H9 (cell line): ENCODE measurements at regions not wholly inside any gene's neighbourhood (a gene's known extent, or its start where the extent isn't known, plus 50 kb on each side); places are given as distances from the start of the nearest gene placed in this dataset.

Experiments
- DNase-seq: peaks from one replicate; pipeline ENCODE4 v3.0.0-alpha.2; 2017
- H2AFZ ChIP-seq: one replicate; pipeline ENCODE4 v1.6.1; 2013; ENCODE audit warnings: mild to moderate bottlenecking, low read length, control low read depth, moderate library complexity
- H2AK5ac ChIP-seq: 2 replicates; pipeline ENCODE4 v1.6.1; 2013; ENCODE audit warnings: low read length, control low read depth, mixed read lengths; ENCODE audit not compliant: insufficient read length
- H2BK120ac ChIP-seq: one replicate; pipeline ENCODE4 v1.6.1; 2013; ENCODE audit warnings: low read depth, mild to moderate bottlenecking, low read length, control low read depth, inconsistent platforms; ENCODE audit not compliant: poor library complexity, severe bottlenecking
- H2BK12ac ChIP-seq: 2 replicates; pipeline ENCODE4 v1.6.1; 2013; ENCODE audit warnings: low read length, control low read depth, mixed read lengths, low read depth; ENCODE audit not compliant: insufficient read length
- H2BK15ac ChIP-seq: 2 replicates; pipeline ENCODE4 v1.6.1; 2013; ENCODE audit warnings: low read depth, low read length, control low read depth
- H2BK20ac ChIP-seq: one replicate; pipeline ENCODE4 v1.6.1; 2013; ENCODE audit warnings: low read depth, mild to moderate bottlenecking, low read length, control low read depth, inconsistent platforms; ENCODE audit not compliant: poor library complexity, severe bottlenecking
- H2BK5ac ChIP-seq: 2 replicates; pipeline ENCODE4 v1.6.1; 2013; ENCODE audit warnings: low read length, control low read depth, mixed read lengths; ENCODE audit not compliant: insufficient read length
- H3K14ac ChIP-seq: 2 replicates; pipeline ENCODE4 v1.6.1; 2013; ENCODE audit warnings: low read length, control low read depth; ENCODE audit not compliant: insufficient read depth
- H3K18ac ChIP-seq: 2 replicates; pipeline ENCODE4 v1.6.1; 2013; ENCODE audit warnings: low read depth, mild to moderate bottlenecking, mixed read lengths, low read length, control low read depth; ENCODE audit not compliant: insufficient read length
- H3K23ac ChIP-seq: 2 replicates; pipeline ENCODE4 v1.6.1; 2013; ENCODE audit warnings: low read length, control low read depth, mixed read lengths, low read depth; ENCODE audit not compliant: insufficient read length
- H3K23me2 ChIP-seq: 2 replicates; pipeline ENCODE4 v1.6.1; 2013; ENCODE audit warnings: low read depth, mild to moderate bottlenecking, mixed read lengths, low read length, control low read depth; ENCODE audit not compliant: insufficient read length, poor library complexity, severe bottlenecking
- H3K27ac ChIP-seq: 2 replicates; pipeline ENCODE4 v1.5.1; 2013; ENCODE audit warnings: low read length, control low read depth, mixed read lengths, low read depth; ENCODE audit not compliant: insufficient read length
- H3K27me3 ChIP-seq: 2 replicates; pipeline ENCODE4 v1.6.1; 2013; ENCODE audit warnings: low read length, control low read depth, inconsistent platforms; ENCODE audit not compliant: insufficient read depth
- H3K4ac ChIP-seq: 2 replicates; pipeline ENCODE4 v1.6.1; 2013; ENCODE audit warnings: low read depth, mild to moderate bottlenecking, control low read depth, inconsistent platforms, low read length, moderate library complexity
- H3K4me1 ChIP-seq: 2 replicates; pipeline ENCODE4 v1.6.1; 2013; ENCODE audit warnings: low read length, control low read depth, inconsistent platforms; ENCODE audit not compliant: insufficient read depth
- H3K4me2 ChIP-seq: 2 replicates; pipeline ENCODE4 v1.6.1; 2013; ENCODE audit warnings: low read length, control low read depth, mixed read lengths; ENCODE audit not compliant: insufficient read length, insufficient read depth
- H3K56ac ChIP-seq: 2 replicates; pipeline ENCODE4 v1.6.1; 2013; ENCODE audit warnings: low read depth, mild to moderate bottlenecking, mixed read lengths, low read length, control low read depth; ENCODE audit not compliant: insufficient read length
- H3K79me1 ChIP-seq: 2 replicates; pipeline ENCODE4 v1.6.1; 2013; ENCODE audit warnings: low read depth, mild to moderate bottlenecking, moderate library complexity, low read length, control low read depth, inconsistent platforms; ENCODE audit not compliant: insufficient read depth, poor library complexity, severe bottlenecking
- H3K79me2 ChIP-seq: 2 replicates; pipeline ENCODE4 v1.6.1; 2013; ENCODE audit warnings: low read length, control low read depth, inconsistent platforms; ENCODE audit not compliant: insufficient read depth
- H3K9ac ChIP-seq: 2 replicates; pipeline ENCODE4 v1.6.1; 2013; ENCODE audit warnings: low read length, control low read depth, mixed read lengths; ENCODE audit not compliant: insufficient read length; ENCODE audit errors: extremely low read depth
- H3K9me3 ChIP-seq: one replicate; pipeline ENCODE4 v1.6.1; 2013; ENCODE audit warnings: low read depth, low read length, inconsistent platforms; ENCODE audit not compliant: control insufficient read depth
- H3T11ph ChIP-seq: one replicate; pipeline ENCODE4 v1.6.1; 2013; ENCODE audit warnings: mild to moderate bottlenecking, low read length, control low read depth, inconsistent platforms
- H4K20me1 ChIP-seq: one replicate; pipeline ENCODE4 v1.6.1; 2013; ENCODE audit not compliant: control insufficient read depth, insufficient read length, insufficient read depth
- H4K5ac ChIP-seq: 2 replicates; pipeline ENCODE4 v1.6.1; 2013; ENCODE audit warnings: low read depth, mild to moderate bottlenecking, mixed read lengths, low read length, control low read depth; ENCODE audit not compliant: insufficient read length
- H4K8ac ChIP-seq: replicated peaks from 2 replicates; pipeline ENCODE4 v1.6.1; 2013; ENCODE audit warnings: low read length, control low read depth, mixed read lengths, low read depth; ENCODE audit not compliant: insufficient read length
- H4K91ac ChIP-seq: 2 replicates; pipeline ENCODE4 v1.6.1; 2013; ENCODE audit warnings: low read depth, mild to moderate bottlenecking, moderate library complexity, mixed read lengths, low read length, control low read depth; ENCODE audit not compliant: insufficient read length
- H3K27ac Mint-ChIP-seq, 3 experiments: 2 replicates in 2 of 3; 3 replicates in 1 of 3; pipeline ENCODE4 v1.8.0; 2020 to 2021; ENCODE audit warnings: mixed read lengths in 3 of 3, mild to moderate bottlenecking in 1 of 3, moderate library complexity in 1 of 3
- H3K27me3 Mint-ChIP-seq: 2 replicates; pipeline ENCODE4 v1.8.0; 2021; ENCODE audit warnings: low read depth, mild to moderate bottlenecking, moderate library complexity, mixed read lengths
- H3K36me3 Mint-ChIP-seq, 3 experiments: 2 replicates in 2 of 3; 3 replicates in 1 of 3; pipeline ENCODE4 v1.8.0; 2020 to 2021; ENCODE audit warnings: low read depth in 3 of 3, mixed read lengths in 3 of 3; ENCODE audit not compliant: insufficient read depth in 1 of 3
- H3K4me1 Mint-ChIP-seq, 2 experiments: 2 replicates each; pipeline ENCODE4 v1.8.0; 2020; ENCODE audit warnings: mixed read lengths in 2 of 2
- H3K4me3 Mint-ChIP-seq, 2 experiments: 2 replicates in 1 of 2; 3 replicates in 1 of 2; pipeline ENCODE4 v1.8.0; 2020 to 2021; ENCODE audit warnings: mild to moderate bottlenecking in 2 of 2, mixed read lengths in 2 of 2, moderate library complexity in 1 of 2
- H3K9me3 Mint-ChIP-seq, 2 experiments: 2 replicates in 1 of 2; 3 replicates in 1 of 2; pipeline ENCODE4 v1.8.0; 2020; ENCODE audit warnings: mild to moderate bottlenecking in 2 of 2, mixed read lengths in 2 of 2, moderate library complexity in 1 of 2
- CTCF ChIP-seq: fragments of 200-600 bp; sonication (generic); conservative IDR thresholded peaks from 3 replicates; pipeline ENCODE4 v1.8.0; 2021; ENCODE audit warnings: antibody characterized with exemption, mild to moderate bottlenecking
- WGBS: extraction: QIAGEN DNeasy Blood & Tissue Kit; methylation state at CpG from one replicate; pipeline ENCODE4 v1.1.7; 2013; ENCODE audit warnings: missing lambda C conversion rate, low lambda C conversion rate, mixed read lengths; ENCODE audit not compliant: insufficient read length; ENCODE audit errors: extremely low coverage; 5-methylcytosine and 5-hydroxymethylcytosine counted together

GRCh38 chr5:2214910-2215590 is 332.3 kb upstream of the IRX4 start:
- no peak overlapping the region for H3K23ac ChIP-seq
- H3K27ac ChIP-seq = no peak overlapping the region
- H3K56ac ChIP-seq = no peak overlapping the region
- no peak for DNase-seq
- no peaks in the 10 kb centered on the region for H3K4me1 ChIP-seq
- no peak overlapping the region for H3T11ph ChIP-seq
- no peak overlapping the region for H3K9ac ChIP-seq
- TF ChIP-seq CTCF = no peak
- H3K27me3 ChIP-seq = no peaks in the 10 kb centered on the region
- no peaks in the 10 kb centered on the region for H4K20me1 ChIP-seq
- H4K5ac ChIP-seq = no peak overlapping the region
- WGBS = no CpG with 5 or more reads among the region's 15 CpGs
- no peak overlapping the region for H2AK5ac ChIP-seq
- H4K91ac ChIP-seq = no peak overlapping the region
- Mint-ChIP-seq H3K9me3 (peaks cover 3% of the 10 kb centered on the region in 2 experiments; a peak in 3 of 5 replicates), H3K27ac (no peak overlapping the region), H3K4me1 (peaks cover 2 to 10% of the 10 kb centered on the region in 2 experiments; a peak in 1 of 4 replicates), H3K36me3 (no peaks in the 10 kb centered on the region; a peak in 1 of 7 replicates), H3K27me3 (peaks cover 12% of the 10 kb centered on the region), H3K4me3 (no peak overlapping the region)
- H2BK20ac ChIP-seq = no peak overlapping the region
- H3K18ac ChIP-seq = no peak overlapping the region
- no peak overlapping the region for H3K14ac ChIP-seq
- H3K23me2 ChIP-seq = no peaks in the 10 kb centered on the region
- no peak overlapping the region for H2BK5ac ChIP-seq
- no peak overlapping the region for H3K4me2 ChIP-seq
- no peaks in the 10 kb centered on the region for H3K79me2 ChIP-seq
- H2BK12ac ChIP-seq = no peak overlapping the region
- no peak overlapping the region for H2BK120ac ChIP-seq
- no peak overlapping the region for H3K4ac ChIP-seq
- no peaks in the 10 kb centered on the region for H3K79me1 ChIP-seq
- no peak overlapping the region for H2BK15ac ChIP-seq
- H4K8ac ChIP-seq = no peak overlapping the region
- H3K9me3 ChIP-seq = no peaks in the 10 kb centered on the region
- H2AFZ ChIP-seq = no peak overlapping the region
